HUES6 (cell line): ENCODE measurements at regions not wholly inside any gene's neighbourhood (a gene's known extent, or its start where the extent isn't known, plus 50 kb on each side); places are given as distances from the start of the nearest gene placed in this dataset.
"Not testable (repeated sequence)": the region's sequence is repeated elsewhere in the genome, so short reads cannot be mapped to it uniquely, and the experiment has no call there.

Experiments used
- H3K27ac ChIP-seq: 2 replicates; pipeline ENCODE4 v1.7.0; 2013; ENCODE audit warnings: low read depth, mild to moderate bottlenecking, low read length, inconsistent platforms
- H3K27me3 ChIP-seq: 2 replicates; pipeline ENCODE4 v1.6.1; 2013; ENCODE audit warnings: low read length; ENCODE audit not compliant: control insufficient read depth, insufficient read depth
- H3K36me3 ChIP-seq: 2 replicates; pipeline ENCODE4 v1.6.1; 2013; ENCODE audit warnings: low read length; ENCODE audit not compliant: control insufficient read depth, insufficient read depth
- H3K4me1 ChIP-seq: 2 replicates; pipeline ENCODE4 v1.6.1; 2013; ENCODE audit warnings: low read length; ENCODE audit not compliant: control insufficient read depth, insufficient read depth
- H3K4me3 ChIP-seq: 2 replicates; pipeline ENCODE4 v1.5.1; 2013; ENCODE audit warnings: low read depth, low read length
- H3K9ac ChIP-seq: one replicate; pipeline ENCODE4 v1.6.1; 2013; ENCODE audit warnings: mild to moderate bottlenecking, low read length
- H3K9me3 ChIP-seq: 2 replicates; pipeline ENCODE4 v1.6.1; 2013; ENCODE audit warnings: low read depth, low read length; ENCODE audit not compliant: control insufficient read depth, insufficient read depth

GRCh38 chr1:182229451-182229850 lies 162.1 kb downstream of the GLUL start:
- Histone ChIP-seq H3K9me3 (no peaks in the 10 kb centered on the region), H3K4me3 (no peak overlapping the region), H3K4me1 (peaks cover 7% of the 10 kb centered on the region), H3K36me3 (no peaks in the 10 kb centered on the region), H3K27me3 (no peaks in the 10 kb centered on the region), H3K27ac (no peak overlapping the region), H3K9ac (no peak overlapping the region)

- H3K4me3 ChIP-seq = no peak overlapping the region
- peaks cover 7% of the 10 kb centered on the region for H3K4me1 ChIP-seq
- H3K9me3 ChIP-seq = no peaks in the 10 kb centered on the region
- H3K9ac ChIP-seq = no peak overlapping the region
- no peaks in the 10 kb centered on the region for H3K36me3 ChIP-seq
- H3K27ac ChIP-seq = no peak overlapping the region
- H3K27me3 ChIP-seq = no peaks in the 10 kb centered on the region
Observed at GRCh38 chr1:182227864-182228547, 163.6 kb downstream of the GLUL start.

GRCh38 chr1:182226618-182227017 lies 165.0 kb downstream of the GLUL start:
- no peak overlapping the region for H3K9ac ChIP-seq
- H3K4me3 ChIP-seq = no peak overlapping the region

GRCh38 chr1:182225755-182226154 lies 164.2 kb upstream of the ZNF648 start:
- H3K27me3 ChIP-seq, H3K9ac ChIP-seq, H3K36me3 ChIP-seq, H3K4me3 ChIP-seq, H3K9me3 ChIP-seq, H3K4me1 ChIP-seq, H3K27ac ChIP-seq: not testable (repeated sequence)

More at GRCh38 chr1:182226618-182227017, 165.0 kb downstream of the GLUL start:
- H3K9me3 ChIP-seq = no peaks in the 10 kb centered on the region
- no peaks in the 10 kb centered on the region for H3K27me3 ChIP-seq
- no peak overlapping the region for H3K27ac ChIP-seq
- no peaks in the 10 kb centered on the region for H3K36me3 ChIP-seq
- H3K4me1 ChIP-seq = peaks cover 7% of the 10 kb centered on the region

- H3K27me3 ChIP-seq, H3K9ac ChIP-seq, H3K9me3 ChIP-seq, H3K36me3 ChIP-seq, H3K4me3 ChIP-seq, H3K27ac ChIP-seq, H3K4me1 ChIP-seq: not testable (repeated sequence)
Observed at GRCh38 chr1:182221990-182222389, 160.5 kb upstream of the ZNF648 start.

- not testable (repeated sequence) for H3K4me1 ChIP-seq, H3K36me3 ChIP-seq, H3K9ac ChIP-seq, H3K4me3 ChIP-seq, H3K27ac ChIP-seq, H3K9me3 ChIP-seq, H3K27me3 ChIP-seq
Observed at GRCh38 chr1:182221367-182221766, 159.9 kb upstream of the ZNF648 start.

- H3K27me3 ChIP-seq = no peaks in the 10 kb centered on the region
- no peaks in the 10 kb centered on the region for H3K9me3 ChIP-seq
- no peak overlapping the region for H3K4me3 ChIP-seq
- H3K36me3 ChIP-seq = no peaks in the 10 kb centered on the region
- no peak overlapping the region for H3K9ac ChIP-seq
- H3K4me1 ChIP-seq = no peaks in the 10 kb centered on the region
- H3K27ac ChIP-seq = no peak overlapping the region
Observed at GRCh38 chr1:182217967-182218366, 156.5 kb upstream of the ZNF648 start.

- Histone ChIP-seq H3K9ac (no peak overlapping the region), H3K27ac (no peak overlapping the region), H3K36me3 (no peaks in the 10 kb centered on the region), H3K27me3 (no peaks in the 10 kb centered on the region), H3K9me3 (no peaks in the 10 kb centered on the region), H3K4me1 (no peaks in the 10 kb centered on the region), H3K4me3 (no peak overlapping the region)
Observed at GRCh38 chr1:182217071-182217470, 155.6 kb upstream of the ZNF648 start.

- H3K4me1 ChIP-seq = no peaks in the 10 kb centered on the region
- no peaks in the 10 kb centered on the region for H3K27me3 ChIP-seq
- H3K36me3 ChIP-seq = no peaks in the 10 kb centered on the region
- no peak overlapping the region for H3K27ac ChIP-seq
- H3K9me3 ChIP-seq = no peaks in the 10 kb centered on the region
- H3K4me3 ChIP-seq = no peak overlapping the region
- no peak overlapping the region for H3K9ac ChIP-seq
Observed at GRCh38 chr1:182215764-182216163, 154.3 kb upstream of the ZNF648 start.

- Histone ChIP-seq H3K4me3 (no peak overlapping the region), H3K4me1 (peaks cover 1% of the 10 kb centered on the region; the same call in 1 of the 2 replicates), H3K36me3 (no peaks in the 10 kb centered on the region), H3K9ac (no peak overlapping the region), H3K27ac (no peak overlapping the region), H3K27me3 (no peaks in the 10 kb centered on the region), H3K9me3 (no peaks in the 10 kb centered on the region)
Observed at GRCh38 chr1:182213163-182213562, 151.7 kb upstream of the ZNF648 start.

- Histone ChIP-seq H3K4me1 (peaks cover 4% of the 10 kb centered on the region; the same call in 1 of the 2 replicates), H3K9me3 (no peaks in the 10 kb centered on the region)
Observed at GRCh38 chr1:182211386-182211785, 149.9 kb upstream of the ZNF648 start.

More at GRCh38 chr1:182211386-182211785, 149.9 kb upstream of the ZNF648 start:
- H3K36me3 ChIP-seq = no peaks in the 10 kb centered on the region
- no peak overlapping the region for H3K9ac ChIP-seq
- no peaks in the 10 kb centered on the region for H3K27me3 ChIP-seq
- no peak overlapping the region for H3K4me3 ChIP-seq
- H3K27ac ChIP-seq = no peak overlapping the region
